Spleen (tissue), 7 donors: ENCODE measurements at regions not wholly inside any gene's neighbourhood (a gene's known extent, or its start where the extent isn't known, plus 50 kb on each side); places are given as distances from the start of the nearest gene placed in this dataset.

Experiments used
- CTCF ChIP-seq, 11 experiments: fragments of 200-600 bp in 7 of 11; fragments of 450-650 bp in 4 of 11; sonication (generic) in 4 of 11; IDR thresholded peaks in 8 of 11; conservative IDR thresholded peaks in 3 of 11; 1 replicate in 7 of 11; 2 replicates in 4 of 11; pipeline versions ENCODE4 v1.4.0 to v1.8.0; 2016 to 2021; ENCODE audit warnings: antibody characterized with exemption in 11 of 11, inconsistent platforms in 4 of 11, mild to moderate bottlenecking in 1 of 11
- POLR2A ChIP-seq, 3 donors: fragments of 450-650 bp; IDR thresholded peaks; one replicate each; pipeline ENCODE4 v1.5.1; 2017; ENCODE audit warnings: antibody characterized with exemption in 3 of 3, mild to moderate bottlenecking in 1 of 3
- POLR2AphosphoS5 ChIP-seq, 3 donors: sonication (generic); formaldehyde crosslinking; IDR thresholded peaks; one replicate each; pipeline ENCODE4 v1.5.1; 2017; ENCODE audit warnings: antibody characterized with exemption in 3 of 3
- donor health status: DM: no; HTN: no; CAD: no; lungs with moderate emphysema.
- donor health status: DM: no; HTN: no; CAD: no.
- donor health status: DM: no; HTN: no; CAD: no.

GRCh38 chr5:123279136-123279535, 144.1 kb downstream of the CEP120 start:
- no peak for TF ChIP-seq CTCF (IDR thresholded peaks at IDR 0.05 in 8 of 11, conservative IDR thresholded peaks at IDR 0.05 in 3 of 11)
- no peak for TF ChIP-seq POLR2A (IDR thresholded peaks at IDR 0.05)
- no peak for TF ChIP-seq POLR2AphosphoS5 (IDR thresholded peaks at IDR 0.05)
